Upper lobe of left lung (tissue), 6 donors: ENCODE measurements at regions not wholly inside any gene's neighbourhood (a gene's known extent, or its start where the extent isn't known, plus 50 kb on each side); places are given as distances from the start of the nearest gene placed in this dataset.

Source experiments
- ATAC-seq, 2 donors: fragments of 200-7000 bp; cut with Tn5 transposase; one replicate each; pipeline ENCODE4 v1.9.1; 2022; ENCODE audit warnings: mild to moderate bottlenecking in 2 of 2, moderate library complexity in 2 of 2; ENCODE audit not compliant: low FRiP score in 2 of 2
- DNase-seq, 2 donors: peaks; one replicate each; pipeline ENCODE4 v3.0.0-alpha.2; 2019 to 2020
- H3K27ac ChIP-seq, 4 donors: fragments of 200-600 bp; sonication (generic); one replicate each; pipeline ENCODE4 v1.5.1; 2016 to 2019
- H3K27me3 ChIP-seq, 4 donors: fragments of 200-600 bp; sonication (generic); one replicate each; pipeline ENCODE4 v1.5.1; 2017 to 2019
- H3K36me3 ChIP-seq, 4 donors: fragments of 200-600 bp; sonication (generic); one replicate each; pipeline ENCODE4 v1.5.1; 2016 to 2019
- H3K4me1 ChIP-seq, 4 donors: fragments of 200-600 bp; sonication (generic); one replicate each; pipeline ENCODE4 v1.5.1; 2018 to 2019
- H3K4me3 ChIP-seq, 4 donors: fragments of 200-600 bp; sonication (generic); one replicate each; pipeline ENCODE4 v1.5.1; 2017 to 2019; ENCODE audit warnings: mild to moderate bottlenecking in 2 of 4, moderate library complexity in 1 of 4
- H3K9me3 ChIP-seq, 4 donors: fragments of 200-600 bp; sonication (generic); one replicate each; pipeline ENCODE4 v1.5.1; 2018 to 2019
- EP300 ChIP-seq, 4 donors: sonication (generic); formaldehyde crosslinking; IDR thresholded peaks; one replicate each; pipeline ENCODE4 v1.5.1; 2017; ENCODE audit warnings: antibody characterized with exemption in 4 of 4, control low read depth in 2 of 4
- POLR2A ChIP-seq, 4 donors: fragments of 450-650 bp; IDR thresholded peaks; one replicate each; pipeline ENCODE4 v1.5.1; 2016 to 2017; ENCODE audit warnings: antibody characterized with exemption in 4 of 4, mild to moderate bottlenecking in 2 of 4
- POLR2AphosphoS5 ChIP-seq, 2 donors: sonication (generic); formaldehyde crosslinking; IDR thresholded peaks; one replicate each; pipeline ENCODE4 v1.5.1; 2017; ENCODE audit warnings: antibody characterized with exemption in 2 of 2
- WGBS, 2 donors: methylation state at CpG; one replicate each; pipeline ENCODE4 v1.1.5; 2017 to 2018; 5-methylcytosine and 5-hydroxymethylcytosine counted together
- TF ChIP-seq, protein P1 (sequence below), 6 experiments: fragments of 450-650 bp in 4 of 6; fragments of 200-600 bp in 2 of 6; sonication (generic) in 2 of 6; IDR thresholded peaks; one replicate each; pipeline ENCODE4 v1.5.1; 2016 to 2019; ENCODE audit warnings: antibody characterized with exemption in 6 of 6
- donor health status: DM: no; HTN: no; CAD: no; lungs with moderate emphysema.
- donor health status: DM: no; HTN: yes; CAD: no; lungs with severe emphysema.

DNA sequence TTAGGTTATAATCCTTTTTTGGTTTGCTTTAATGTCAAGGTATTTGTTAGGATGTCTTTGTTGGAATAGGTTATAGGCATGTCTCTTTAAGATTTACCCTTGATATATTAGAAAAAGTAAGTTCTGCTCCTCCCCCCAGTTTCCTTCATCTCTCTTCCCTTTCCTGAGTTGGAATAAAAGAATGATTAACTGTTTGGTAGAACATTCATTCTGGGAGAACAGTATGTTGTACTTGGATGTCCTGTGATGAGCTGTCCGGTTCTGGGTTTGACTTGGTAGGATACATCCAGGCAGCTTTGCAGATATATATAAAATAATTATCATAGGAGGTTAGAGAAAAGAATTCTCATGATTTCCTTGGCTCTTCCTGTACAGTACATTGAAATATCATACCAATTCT is 199.6 kb upstream of the RREB1 start:
- no peaks in the 10 kb centered on the region for H3K9me3 ChIP-seq
- DNase-seq (no peak), ATAC-seq (no peak)
- H3K27ac ChIP-seq: no peak overlapping the region
- TF ChIP-seq POLR2AphosphoS5 (IDR thresholded peaks at IDR 0.05) (no peak), POLR2A (IDR thresholded peaks at IDR 0.05) (no peak), EP300 (IDR thresholded peaks at IDR 0.05) (no peak)
- TF ChIP-seq, protein P1, sequence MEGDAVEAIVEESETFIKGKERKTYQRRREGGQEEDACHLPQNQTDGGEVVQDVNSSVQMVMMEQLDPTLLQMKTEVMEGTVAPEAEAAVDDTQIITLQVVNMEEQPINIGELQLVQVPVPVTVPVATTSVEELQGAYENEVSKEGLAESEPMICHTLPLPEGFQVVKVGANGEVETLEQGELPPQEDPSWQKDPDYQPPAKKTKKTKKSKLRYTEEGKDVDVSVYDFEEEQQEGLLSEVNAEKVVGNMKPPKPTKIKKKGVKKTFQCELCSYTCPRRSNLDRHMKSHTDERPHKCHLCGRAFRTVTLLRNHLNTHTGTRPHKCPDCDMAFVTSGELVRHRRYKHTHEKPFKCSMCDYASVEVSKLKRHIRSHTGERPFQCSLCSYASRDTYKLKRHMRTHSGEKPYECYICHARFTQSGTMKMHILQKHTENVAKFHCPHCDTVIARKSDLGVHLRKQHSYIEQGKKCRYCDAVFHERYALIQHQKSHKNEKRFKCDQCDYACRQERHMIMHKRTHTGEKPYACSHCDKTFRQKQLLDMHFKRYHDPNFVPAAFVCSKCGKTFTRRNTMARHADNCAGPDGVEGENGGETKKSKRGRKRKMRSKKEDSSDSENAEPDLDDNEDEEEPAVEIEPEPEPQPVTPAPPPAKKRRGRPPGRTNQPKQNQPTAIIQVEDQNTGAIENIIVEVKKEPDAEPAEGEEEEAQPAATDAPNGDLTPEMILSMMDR (IDR thresholded peaks at IDR 0.05): no peak
- no peak overlapping the region for H3K4me3 ChIP-seq
- H3K36me3 ChIP-seq: no peaks in the 10 kb centered on the region
- no peaks in the 10 kb centered on the region for H3K27me3 ChIP-seq
- peaks cover 0 to 4% (median 0%) of the 10 kb centered on the region in 4 donors for H3K4me1 ChIP-seq
- 64 to 75% methylated on average over 1 of the region's 1 CpG for WGBS, 2 donors

DNA sequence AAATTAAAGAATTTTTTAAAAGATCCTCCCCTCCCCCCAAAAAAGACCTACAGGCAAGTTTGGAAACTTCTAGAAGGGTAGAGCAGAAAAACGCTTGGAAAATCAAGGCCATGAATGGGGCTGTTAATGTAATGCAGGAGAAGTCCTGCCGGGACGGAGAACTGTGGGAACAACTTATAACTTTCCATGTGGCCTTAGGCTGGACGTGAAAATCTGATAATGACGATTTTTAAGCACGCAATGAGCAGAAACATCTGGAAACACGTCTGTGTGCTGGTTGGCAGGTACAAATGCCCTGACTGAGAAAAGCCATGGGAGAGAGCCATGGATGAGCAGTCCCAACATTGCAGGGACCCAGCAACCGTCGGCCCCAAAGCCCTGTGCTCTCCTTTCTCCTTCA is 198.7 kb upstream of the RREB1 start:
- H3K4me1 ChIP-seq: peaks cover 0 to 4% (median 0%) of the 10 kb centered on the region in 4 donors
- H3K27ac ChIP-seq: no peak overlapping the region
- H3K4me3 ChIP-seq: no peak overlapping the region
- no peak for TF ChIP-seq POLR2A (IDR thresholded peaks at IDR 0.05)
- TF ChIP-seq POLR2AphosphoS5 (IDR thresholded peaks at IDR 0.05): no peak
- TF ChIP-seq EP300 (IDR thresholded peaks at IDR 0.05): no peak
- TF ChIP-seq, protein P1 (IDR thresholded peaks at IDR 0.05): no peak
- no peaks in the 10 kb centered on the region for H3K27me3 ChIP-seq
- DNase-seq (no peak), ATAC-seq (no peak)
- no peaks in the 10 kb centered on the region for H3K9me3 ChIP-seq
- no peaks in the 10 kb centered on the region for H3K36me3 ChIP-seq
- 76 to 81% methylated on average over 9 of the region's 9 CpGs for WGBS, 2 donors

- H3K9me3 ChIP-seq: no peaks in the 10 kb centered on the region
- H3K36me3 ChIP-seq: no peaks in the 10 kb centered on the region
- no peaks in the 10 kb centered on the region for H3K27me3 ChIP-seq
- no peak overlapping the region for H3K27ac ChIP-seq
- ATAC-seq (no peak), DNase-seq (no peak)
- peaks cover 0 to 8% (median 5%) of the 10 kb centered on the region in 4 donors for H3K4me1 ChIP-seq
- 89 to 95% methylated on average over 6 of the region's 6 CpGs for WGBS, 2 donors
- TF ChIP-seq, protein P1 (IDR thresholded peaks at IDR 0.05): no peak
- TF ChIP-seq POLR2AphosphoS5 (IDR thresholded peaks at IDR 0.05): no peak
- TF ChIP-seq POLR2A (IDR thresholded peaks at IDR 0.05): no peak
- TF ChIP-seq EP300 (IDR thresholded peaks at IDR 0.05): no peak
- H3K4me3 ChIP-seq: no peak overlapping the region
Measured at GRCh38 chr6:6910734-6911295, 196.9 kb upstream of the RREB1 start.

- WGBS, 2 donors: 91 to 99% methylated on average over 4 to 5 of the region's 5 CpGs
- ATAC-seq: no peak
- Histone ChIP-seq H3K9me3 (no peaks in the 10 kb centered on the region), H3K4me1 (peaks cover 5 to 14% (median 11%) of the 10 kb centered on the region in 4 donors), H3K27me3 (no peaks in the 10 kb centered on the region), H3K27ac (no peak overlapping the region), H3K36me3 (no peaks in the 10 kb centered on the region), H3K4me3 (no peak overlapping the region)
- no peak for TF ChIP-seq EP300 (IDR thresholded peaks at IDR 0.05)
- no peak for TF ChIP-seq POLR2A (IDR thresholded peaks at IDR 0.05)
- TF ChIP-seq POLR2AphosphoS5 (IDR thresholded peaks at IDR 0.05): no peak
- TF ChIP-seq, protein P1 (IDR thresholded peaks at IDR 0.05): no peak
- no peak for DNase-seq
Measured at GRCh38 chr6:6911391-6911790, 196.4 kb upstream of the RREB1 start.
